GM13977 (cell line): ENCODE measurements at regions not wholly inside any gene's neighbourhood (a gene's known extent, or its start where the extent isn't known, plus 50 kb on each side); places are given as distances from the start of the nearest gene placed in this dataset.
"Not testable (repeated sequence)": the region's sequence is repeated elsewhere in the genome, so short reads cannot be mapped to it uniquely, and the experiment has no call there.

Experiments
- DNase-seq: peaks from one replicate; pipeline ENCODE4 v3.0.0; 2012; ENCODE audit warnings: low spot score
- in situ Hi-C: fragments of 300-500 bp; cut with MboI; formaldehyde crosslinking; loops from one replicate; pipeline ENCODE4 v1.12.0; 2022; ENCODE audit warnings: low sequenced_read_pairs, low pct_unique_long_range_greater_than_20kb, mixed read lengths, inconsistent platforms; ENCODE audit not compliant: unreplicated experiment
- TF ChIP-seq, protein P1 (sequence below): IDR thresholded peaks from 2 replicates; pipeline ENCODE4 v1.5.1; 2012; ENCODE audit warnings: mild to moderate bottlenecking, control low read depth; ENCODE audit not compliant: insufficient read depth; ENCODE audit errors: extremely low read depth, missing control alignments

DNA sequence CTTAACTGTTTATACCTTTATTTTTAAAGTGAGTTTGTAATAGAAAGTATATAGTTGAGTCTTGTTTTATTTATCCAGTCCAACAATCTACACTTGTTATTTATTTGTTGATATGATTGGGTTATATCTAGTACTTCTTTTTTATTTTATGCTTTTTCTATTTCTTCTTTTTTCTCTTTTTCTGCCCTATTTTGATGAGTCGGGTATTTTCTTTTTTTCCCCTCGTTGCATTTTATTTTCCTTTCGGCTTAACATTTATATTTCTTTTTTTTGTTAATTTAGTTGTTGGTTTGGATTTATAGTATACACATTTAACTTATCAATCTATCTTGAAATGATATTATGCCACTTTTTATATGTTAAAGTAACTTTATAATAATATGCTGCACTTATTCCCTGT is 111.7 kb upstream of the IZUMO3 start:
- in situ Hi-C loops, result no loop called here
- TF ChIP-seq, protein P1, sequence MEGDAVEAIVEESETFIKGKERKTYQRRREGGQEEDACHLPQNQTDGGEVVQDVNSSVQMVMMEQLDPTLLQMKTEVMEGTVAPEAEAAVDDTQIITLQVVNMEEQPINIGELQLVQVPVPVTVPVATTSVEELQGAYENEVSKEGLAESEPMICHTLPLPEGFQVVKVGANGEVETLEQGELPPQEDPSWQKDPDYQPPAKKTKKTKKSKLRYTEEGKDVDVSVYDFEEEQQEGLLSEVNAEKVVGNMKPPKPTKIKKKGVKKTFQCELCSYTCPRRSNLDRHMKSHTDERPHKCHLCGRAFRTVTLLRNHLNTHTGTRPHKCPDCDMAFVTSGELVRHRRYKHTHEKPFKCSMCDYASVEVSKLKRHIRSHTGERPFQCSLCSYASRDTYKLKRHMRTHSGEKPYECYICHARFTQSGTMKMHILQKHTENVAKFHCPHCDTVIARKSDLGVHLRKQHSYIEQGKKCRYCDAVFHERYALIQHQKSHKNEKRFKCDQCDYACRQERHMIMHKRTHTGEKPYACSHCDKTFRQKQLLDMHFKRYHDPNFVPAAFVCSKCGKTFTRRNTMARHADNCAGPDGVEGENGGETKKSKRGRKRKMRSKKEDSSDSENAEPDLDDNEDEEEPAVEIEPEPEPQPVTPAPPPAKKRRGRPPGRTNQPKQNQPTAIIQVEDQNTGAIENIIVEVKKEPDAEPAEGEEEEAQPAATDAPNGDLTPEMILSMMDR, result no peak
- DNase-seq, result no peak

DNA sequence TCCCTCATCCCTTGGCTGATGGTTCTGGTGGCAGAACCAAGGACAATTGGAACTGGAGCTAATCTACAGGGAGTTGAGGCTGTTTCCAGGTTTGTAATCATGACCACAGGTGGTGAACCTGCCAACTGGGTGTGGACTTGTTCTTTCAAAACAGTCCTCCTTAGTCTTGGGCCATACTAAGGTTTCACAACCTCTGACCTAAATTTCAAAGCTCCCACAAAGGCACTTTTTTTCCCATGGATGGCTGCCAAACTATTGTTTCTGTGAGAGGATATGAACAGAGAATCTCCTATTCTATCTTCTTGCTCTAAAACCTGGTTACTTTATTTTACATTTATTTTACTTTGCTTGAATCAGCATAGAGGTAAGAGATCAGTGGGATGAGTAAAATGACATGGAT is 106.5 kb upstream of the IZUMO3 start:
- TF ChIP-seq, protein P1, result no peak
- DNase-seq, result no peak
- in situ Hi-C loops, result no loop called here

DNA sequence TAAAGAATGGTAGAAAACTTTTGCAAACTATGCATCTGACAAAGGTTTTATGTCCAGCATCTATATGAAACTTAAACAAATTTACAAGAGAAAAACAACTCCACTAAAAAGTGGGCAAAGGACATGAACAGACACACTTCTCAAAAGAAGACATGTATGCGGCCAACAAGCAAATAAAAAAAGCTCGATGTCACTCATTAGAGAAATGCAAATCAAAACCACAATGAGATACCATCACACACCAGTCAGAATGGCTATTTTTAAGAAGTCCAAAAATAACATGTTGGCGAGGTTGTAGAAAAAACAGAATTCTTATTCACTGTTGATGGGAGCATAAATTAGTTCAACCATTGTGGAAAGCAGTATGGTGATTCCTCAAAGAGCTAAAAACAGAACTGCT is 83.1 kb upstream of the IZUMO3 start:
- in situ Hi-C loops, DNase-seq: not testable (repeated sequence)

DNA sequence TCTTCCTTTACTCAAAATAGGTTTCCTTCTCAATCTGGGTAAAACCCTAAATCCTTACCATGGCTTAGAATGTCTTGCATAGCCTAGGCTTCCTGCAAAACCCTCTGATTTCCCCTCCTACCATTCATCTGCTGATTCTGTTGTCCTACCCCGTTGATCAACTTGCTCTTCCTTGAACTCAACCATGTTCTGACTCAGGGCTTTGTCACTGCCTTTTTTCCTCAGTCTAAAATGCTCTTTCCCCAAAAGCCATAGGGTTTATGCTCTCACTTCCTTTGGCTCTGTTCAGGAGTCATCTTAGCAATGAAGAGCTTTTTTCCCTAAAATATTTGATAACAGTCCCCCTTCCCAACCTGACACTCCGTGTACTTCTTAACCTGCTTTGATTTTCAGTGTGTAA is 79.4 kb upstream of the IZUMO3 start:
- TF ChIP-seq, protein P1, result no peak
- DNase-seq, result no peak
- in situ Hi-C loops, result no loop called here

DNA sequence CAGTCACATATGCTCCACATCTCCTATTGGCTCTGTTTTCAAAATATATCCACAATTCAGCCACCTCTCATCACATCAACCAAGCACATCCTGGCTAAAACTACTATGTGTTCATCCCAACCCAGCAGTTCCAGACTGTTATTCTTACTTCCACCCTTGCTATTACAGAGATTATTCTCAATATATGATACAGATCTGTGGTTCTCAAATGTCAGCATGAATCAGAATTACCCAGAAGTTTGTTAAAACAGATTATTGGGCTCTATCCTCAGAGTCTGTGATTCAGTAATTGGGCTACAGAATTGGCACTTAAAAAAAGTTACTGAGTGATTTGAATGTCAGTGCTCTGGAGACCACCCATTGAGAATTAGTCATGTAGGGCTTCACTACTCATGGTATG is 78.8 kb upstream of the IZUMO3 start:
- no peak for DNase-seq
- in situ Hi-C loops, result no loop called here
- TF ChIP-seq, protein P1, result no peak

DNA sequence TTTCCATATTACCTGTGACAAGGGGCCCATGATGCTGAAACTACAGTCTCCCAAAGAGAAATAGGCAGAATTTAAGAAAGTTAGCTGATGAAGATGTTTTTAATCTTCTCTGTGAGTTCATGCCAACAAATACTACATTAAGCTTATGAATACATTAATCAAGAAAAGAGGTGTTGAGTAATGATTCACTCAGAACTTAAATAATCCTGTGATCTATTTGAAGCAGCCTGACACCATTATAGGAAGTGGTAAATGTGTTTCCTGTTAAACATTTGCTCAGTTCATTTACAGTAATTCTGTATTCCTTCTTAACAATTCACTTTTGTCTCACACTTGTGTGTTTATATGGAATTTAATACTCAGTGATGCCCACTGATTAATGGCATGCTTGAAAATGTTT is 75.0 kb upstream of the IZUMO3 start:
- TF ChIP-seq, protein P1, result no peak
- in situ Hi-C loops, result no loop called here
- no peak for DNase-seq

DNA sequence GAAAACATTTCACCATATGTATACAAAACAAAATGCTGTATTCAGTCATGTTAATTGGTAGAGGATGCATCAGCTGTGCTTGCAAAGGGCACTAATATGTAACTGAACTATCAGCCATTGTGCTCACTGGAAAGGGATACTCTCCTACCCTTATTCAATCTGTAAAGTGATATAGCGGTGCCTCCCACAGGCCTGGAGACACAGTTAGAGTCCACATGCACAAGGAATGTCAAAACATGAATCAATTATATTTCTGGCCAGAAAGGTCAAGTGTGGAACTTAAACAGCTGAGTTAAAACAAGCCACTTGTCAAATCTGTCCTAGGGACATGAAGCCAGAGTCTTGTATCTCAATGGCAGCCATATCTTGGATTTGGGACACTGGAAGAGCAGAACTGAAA is 71.2 kb upstream of the IZUMO3 start:
- DNase-seq, result no peak
- TF ChIP-seq, protein P1, result no peak
- in situ Hi-C loops, result no loop called here
